Astrocyte (in vitro differentiated cells and primary cell): ENCODE measurements at regions not wholly inside any gene's neighbourhood (a gene's known extent, or its start where the extent isn't known, plus 50 kb on each side); places are given as distances from the start of the nearest gene placed in this dataset.

Experiments used
- DNase-seq: peaks from one replicate; pipeline ENCODE4 v3.0.0-alpha.2; 2010; ENCODE audit warnings: low read depth
- FAIRE-seq: peaks from 2 replicates; lab custom pipeline; 2011; peaks lifted over from hg19 to GRCh38; lab: Jason Lieb, UNC
- H2AFZ ChIP-seq: 2 replicates; pipeline ENCODE4 v1.6.0; 2012; ENCODE audit warnings: low read depth, low read length, inconsistent platforms
- H3K27ac ChIP-seq: 2 replicates; pipeline ENCODE4 v1.5.1; 2011; ENCODE audit warnings: low read depth, low read length, inconsistent platforms
- H3K27me3 ChIP-seq: 2 replicates; pipeline ENCODE4 v1.6.0; 2011; ENCODE audit warnings: low read length, inconsistent platforms; ENCODE audit not compliant: insufficient read depth
- H3K36me3 ChIP-seq: 2 replicates; pipeline ENCODE4 v1.5.1; 2011; ENCODE audit warnings: low read length, inconsistent platforms; ENCODE audit not compliant: insufficient read depth
- H3K4me1 ChIP-seq: 2 replicates; pipeline ENCODE4 v1.5.1; 2011; ENCODE audit warnings: low read length, inconsistent platforms; ENCODE audit not compliant: insufficient read depth
- H3K4me2 ChIP-seq: 2 replicates; pipeline ENCODE4 v1.6.0; 2012; ENCODE audit warnings: low read length, inconsistent platforms
- H3K4me3 ChIP-seq: 2 replicates; pipeline ENCODE4 v1.5.1; 2011; ENCODE audit warnings: low read depth, mild to moderate bottlenecking, low read length, inconsistent platforms; ENCODE audit not compliant: insufficient read depth
- H3K79me2 ChIP-seq: 2 replicates; pipeline ENCODE4 v1.6.0; 2012; ENCODE audit warnings: mild to moderate bottlenecking, low read length, inconsistent platforms; ENCODE audit not compliant: insufficient read depth
- H3K9ac ChIP-seq: 2 replicates; pipeline ENCODE4 v1.6.0; 2012; ENCODE audit warnings: mild to moderate bottlenecking, low read length, inconsistent platforms
- H3K9me3 ChIP-seq: 2 replicates; pipeline ENCODE4 v1.5.1; 2012; ENCODE audit warnings: low read depth, mild to moderate bottlenecking, low read length, inconsistent platforms; ENCODE audit not compliant: insufficient read depth
- H4K20me1 ChIP-seq: 2 replicates; pipeline ENCODE4 v1.6.0; 2012; ENCODE audit warnings: low read length, inconsistent platforms; ENCODE audit not compliant: insufficient read depth
- H3K27ac Mint-ChIP-seq: one replicate; pipeline ENCODE4 v1.8.0; 2021; ENCODE audit warnings: mild to moderate bottlenecking, mixed read lengths; ENCODE audit not compliant: unreplicated experiment
- H3K27me3 Mint-ChIP-seq: one replicate; pipeline ENCODE4 v1.8.0; 2021; ENCODE audit warnings: low read depth, mixed read lengths; ENCODE audit not compliant: unreplicated experiment
- H3K36me3 Mint-ChIP-seq: one replicate; pipeline ENCODE4 v1.8.0; 2021; ENCODE audit warnings: low read depth, mixed read lengths; ENCODE audit not compliant: unreplicated experiment
- H3K4me1 Mint-ChIP-seq: one replicate; pipeline ENCODE4 v1.8.0; 2021; ENCODE audit warnings: low read depth, mixed read lengths; ENCODE audit not compliant: unreplicated experiment
- H3K4me3 Mint-ChIP-seq: one replicate; pipeline ENCODE4 v1.8.0; 2021; ENCODE audit warnings: mild to moderate bottlenecking, moderate library complexity, mixed read lengths; ENCODE audit not compliant: unreplicated experiment
- H3K9me3 Mint-ChIP-seq: one replicate; pipeline ENCODE4 v1.8.0; 2021; ENCODE audit warnings: mild to moderate bottlenecking, mixed read lengths; ENCODE audit not compliant: unreplicated experiment
- CTCF ChIP-seq: IDR thresholded peaks from 2 replicates; pipeline ENCODE4 v1.5.1; 2011; ENCODE audit warnings: low read depth, mild to moderate bottlenecking, inconsistent platforms, low read length, moderate library complexity; ENCODE audit not compliant: insufficient read depth
- EZH2 ChIP-seq: IDR thresholded peaks from 2 replicates; pipeline ENCODE4 v1.6.1; 2012; ENCODE audit warnings: mild to moderate bottlenecking, low read length, inconsistent platforms; ENCODE audit not compliant: insufficient read depth

GRCh38 chr3:103894162-103894822 is 1459.5 kb downstream of the ZPLD1 start:
- Histone ChIP-seq H3K9me3 (no peaks in the 10 kb centered on the region), H4K20me1 (no peaks in the 10 kb centered on the region), H3K36me3 (no peaks in the 10 kb centered on the region), H3K4me3 (no peak overlapping the region), H3K4me1 (no peaks in the 10 kb centered on the region), H2AFZ (no peak overlapping the region), H3K4me2 (no peak overlapping the region), H3K27ac (no peak overlapping the region), H3K27me3 (no peaks in the 10 kb centered on the region), H3K9ac (no peak overlapping the region), H3K79me2 (no peaks in the 10 kb centered on the region)
- no peaks in the 10 kb centered on the region for H3K4me1 Mint-ChIP-seq
- no peak for TF ChIP-seq EZH2
- no peak for TF ChIP-seq CTCF
- H3K36me3 Mint-ChIP-seq: no peaks in the 10 kb centered on the region
- no peak overlapping the region for H3K27ac Mint-ChIP-seq
- no peaks in the 10 kb centered on the region for H3K9me3 Mint-ChIP-seq
- no peak overlapping the region for H3K4me3 Mint-ChIP-seq
- DNase-seq: no peak
- H3K27me3 Mint-ChIP-seq: no peaks in the 10 kb centered on the region
- no peak for FAIRE-seq

GRCh38 chr3:103899328-103899727 is 1464.5 kb downstream of the ZPLD1 start:
- no peaks in the 10 kb centered on the region for H3K27me3 Mint-ChIP-seq
- H3K27ac Mint-ChIP-seq: no peak overlapping the region
- no peak overlapping the region for H3K4me3 Mint-ChIP-seq
- H2AFZ ChIP-seq: no peak overlapping the region
- DNase-seq (no peak), FAIRE-seq (no peak)
- H3K36me3 ChIP-seq: no peaks in the 10 kb centered on the region
- H4K20me1 ChIP-seq: no peaks in the 10 kb centered on the region
- H3K4me2 ChIP-seq: no peak overlapping the region
- no peaks in the 10 kb centered on the region for H3K9me3 ChIP-seq
- no peak for TF ChIP-seq EZH2
- TF ChIP-seq CTCF: no peak
- H3K4me1 ChIP-seq: no peaks in the 10 kb centered on the region
- no peak overlapping the region for H3K9ac ChIP-seq
- H3K4me1 Mint-ChIP-seq: no peaks in the 10 kb centered on the region
- no peak overlapping the region for H3K27ac ChIP-seq
- H3K27me3 ChIP-seq: no peaks in the 10 kb centered on the region
- no peaks in the 10 kb centered on the region for H3K79me2 ChIP-seq
- H3K4me3 ChIP-seq: no peak overlapping the region
- no peaks in the 10 kb centered on the region for H3K36me3 Mint-ChIP-seq
- H3K9me3 Mint-ChIP-seq: no peaks in the 10 kb centered on the region

GRCh38 chr3:103904991-103905390 is 1461.7 kb upstream of the ALCAM start:
- H3K9ac ChIP-seq: no peak overlapping the region
- no peak overlapping the region for H3K4me2 ChIP-seq
- no peaks in the 10 kb centered on the region for H3K36me3 ChIP-seq

More at GRCh38 chr3:103904991-103905390, 1461.7 kb upstream of the ALCAM start:
- no peaks in the 10 kb centered on the region for H3K9me3 Mint-ChIP-seq
- Histone ChIP-seq H3K9me3 (no peaks in the 10 kb centered on the region), H3K27me3 (no peaks in the 10 kb centered on the region), H3K27ac (no peak overlapping the region), H4K20me1 (no peaks in the 10 kb centered on the region), H3K4me1 (no peaks in the 10 kb centered on the region), H3K79me2 (no peaks in the 10 kb centered on the region), H2AFZ (no peak overlapping the region), H3K4me3 (no peak overlapping the region)
- H3K4me3 Mint-ChIP-seq: no peak overlapping the region
- DNase-seq (no peak), FAIRE-seq (no peak)
- TF ChIP-seq CTCF (no peak), EZH2 (no peak)
- H3K27ac Mint-ChIP-seq: no peak overlapping the region
- H3K4me1 Mint-ChIP-seq: no peaks in the 10 kb centered on the region
- no peaks in the 10 kb centered on the region for H3K27me3 Mint-ChIP-seq
- no peaks in the 10 kb centered on the region for H3K36me3 Mint-ChIP-seq
